ENCODE measurements at regions not wholly inside any gene's neighbourhood (a gene's known extent, or its start where the extent isn't known, plus 50 kb on each side); places are given as distances from the start of the nearest gene placed in this dataset.
A peak's percentile ranks its signal among the peaks of the same experiment; 100 is the strongest.

- no peak for DNase-seq (ENCODE audit: low spot score)
Measured at GRCh38 chr1:87615491-87615890, 286.8 kb downstream of the LMO4 start.

- DNase-seq (ENCODE audit: low spot score) = no peak
Measured at GRCh38 chr1:87615901-87616300, 287.2 kb downstream of the LMO4 start.

GRCh38 chr1:87620807-87621206, 292.1 kb downstream of the LMO4 start:
- DNase-seq (ENCODE audit: low spot score) = no peak

GRCh38 chr1:87629673-87630072, 301.0 kb downstream of the LMO4 start:
- no peak for DNase-seq (ENCODE audit: low spot score)

GRCh38 chr1:87632232-87632631, 303.6 kb downstream of the LMO4 start:
- DNase-seq (ENCODE audit: low spot score) = no peak

- no peak for DNase-seq (ENCODE audit: low spot score)
Measured at GRCh38 chr1:87636198-87636892, 307.7 kb downstream of the LMO4 start.

GRCh38 chr1:87638636-87639035, 310.0 kb downstream of the LMO4 start:
- DNase-seq (ENCODE audit: low spot score) = no peak

GRCh38 chr1:87641996-87642395, 313.3 kb downstream of the LMO4 start:
- no peak for DNase-seq (ENCODE audit: low spot score)

- DNase-seq (ENCODE audit: low spot score) = peak; percentile 20
Measured at GRCh38 chr1:87642581-87643221, 314.0 kb downstream of the LMO4 start.

GRCh38 chr1:87644033-87644578, 315.4 kb downstream of the LMO4 start:
- peak; percentile 13 for DNase-seq (ENCODE audit: low spot score)

GRCh38 chr1:87644579-87645190, 316.0 kb downstream of the LMO4 start:
- peak; percentile 15 for DNase-seq (ENCODE audit: low spot score)

GRCh38 chr1:87647430-87648177, 318.9 kb downstream of the LMO4 start:
- no peak for DNase-seq (ENCODE audit: low spot score)

GRCh38 chr1:87648323-87649119, 319.8 kb downstream of the LMO4 start:
- DNase-seq (ENCODE audit: low spot score) = no peak

GRCh38 chr1:87650306-87650705, 321.6 kb downstream of the LMO4 start:
- DNase-seq (ENCODE audit: low spot score) = no peak

- DNase-seq (ENCODE audit: low spot score) = no peak
Measured at GRCh38 chr1:87652176-87652575, 323.5 kb downstream of the LMO4 start.

- no peak for DNase-seq (ENCODE audit: low spot score)
Measured at GRCh38 chr1:87665151-87665550, 336.5 kb downstream of the LMO4 start.

- DNase-seq (ENCODE audit: low spot score) = no peak
Measured at GRCh38 chr1:87666681-87667080, 338.0 kb downstream of the LMO4 start.

GRCh38 chr1:87669674-87670073, 341.0 kb downstream of the LMO4 start:
- DNase-seq (ENCODE audit: low spot score) = no peak

- no peak for DNase-seq (ENCODE audit: low spot score)
Measured at GRCh38 chr1:87673309-87673708, 344.6 kb downstream of the LMO4 start.

- no peak for DNase-seq (ENCODE audit: low spot score)
Measured at GRCh38 chr1:87673748-87674147, 345.1 kb downstream of the LMO4 start.

- no peak for DNase-seq (ENCODE audit: low spot score)
Measured at GRCh38 chr1:87674791-87675190, 346.1 kb downstream of the LMO4 start.
